OCI-LY3 (cell line): ENCODE measurements at regions not wholly inside any gene's neighbourhood (a gene's known extent, or its start where the extent isn't known, plus 50 kb on each side); places are given as distances from the start of the nearest gene placed in this dataset.

Experiments used
- H2AFZ ChIP-seq: fragments of 200-600, 300-600 bp; shearing (Covaris generic); 2 replicates; pipeline ENCODE4 v1.6.0; 2014; ENCODE audit warnings: antibody characterized with exemption, low read depth, low read length
- H3K27ac ChIP-seq: fragments of 200-600, 300-600 bp; sonication (generic); 2 replicates; pipeline ENCODE4 v1.5.1; 2014; ENCODE audit warnings: mild to moderate bottlenecking, low read length, moderate library complexity, mixed read lengths
- H3K27me3 ChIP-seq: fragments of 200-600, 300-600 bp; sonication (generic); 2 replicates; pipeline ENCODE4 v1.6.1; 2014; ENCODE audit warnings: low read depth, low read length, mixed read lengths
- H3K36me3 ChIP-seq: fragments of 200-600, 300-600 bp; sonication (generic); replicated peaks from 2 replicates; pipeline ENCODE3; 2014; ENCODE audit warnings: low read depth, low read length, mixed read lengths
- H3K4me1 ChIP-seq: fragments of 300-600, 200-600 bp; sonication (generic); 2 replicates; pipeline ENCODE4 v1.6.1; 2014; ENCODE audit warnings: low read length, mixed read lengths
- H3K4me2 ChIP-seq: fragments of 200-600, 300-600 bp; sonication (generic); 2 replicates; pipeline ENCODE4 v1.6.1; 2014; ENCODE audit warnings: low read length, mixed read lengths
- H3K4me3 ChIP-seq: fragments of 300-600, 200-600 bp; sonication (generic); 2 replicates; pipeline ENCODE4 v1.5.1; 2014; ENCODE audit warnings: antibody characterized with exemption, mild to moderate bottlenecking, low read length, moderate library complexity
- H3K79me2 ChIP-seq: fragments of 300-600, 200-600 bp; shearing (Covaris generic); 2 replicates; pipeline ENCODE4 v1.6.1; 2014; ENCODE audit warnings: mild to moderate bottlenecking, low read length, mixed read lengths
- H3K9ac ChIP-seq: fragments of 300-600, 200-600 bp; shearing (Covaris generic); 2 replicates; pipeline ENCODE4 v1.6.0; 2014; ENCODE audit warnings: mild to moderate bottlenecking, low read length, moderate library complexity
- H3K9me3 ChIP-seq: fragments of 200-600, 300-600 bp; shearing (Covaris generic); 2 replicates; pipeline ENCODE4 v1.6.1; 2014; ENCODE audit warnings: low read length, mixed read lengths; ENCODE audit not compliant: insufficient read depth
- H4K20me1 ChIP-seq: fragments of 200-600, 300-600 bp; sonication (generic); 2 replicates; pipeline ENCODE4 v1.6.1; 2016; ENCODE audit warnings: low read length, mixed read lengths; ENCODE audit not compliant: insufficient read depth
- CTCF ChIP-seq: fragments of 200-600, 300-600 bp; sonication (generic); IDR thresholded peaks from 2 replicates; pipeline ENCODE4 v1.5.1; 2014; ENCODE audit warnings: antibody characterized with exemption, low read length, low read depth
- EZH2phosphoT487 ChIP-seq: fragments of 200-600 bp; shearing (Covaris generic); IDR thresholded peaks from 2 replicates; pipeline ENCODE4 v1.6.1; 2018; ENCODE audit warnings: antibody characterized with exemption, mixed run types, low read depth

- 0 out of 2 replicates have a peak, but pooled peaks cover 4% of the 10 kb centered on the region for H3K27me3 ChIP-seq
- TF ChIP-seq CTCF, result no peak
- TF ChIP-seq EZH2phosphoT487, result no peak
- H3K4me2 ChIP-seq, result no peak overlapping the region
- no peaks in the 10 kb centered on the region for H4K20me1 ChIP-seq
- H3K9ac ChIP-seq, result no peak overlapping the region
- H3K36me3 ChIP-seq, result no peaks in the 10 kb centered on the region
- H3K79me2 ChIP-seq, result no peaks in the 10 kb centered on the region
- no peak overlapping the region for H2AFZ ChIP-seq
- H3K4me1 ChIP-seq, result no peaks in the 10 kb centered on the region
- H3K4me3 ChIP-seq, result no peak overlapping the region
- no peaks in the 10 kb centered on the region for H3K9me3 ChIP-seq
- H3K27ac ChIP-seq, result no peak overlapping the region
Observed at GRCh38 chr10:78929541-78929940, 139.2 kb upstream of the ZMIZ1 start.

GRCh38 chr10:78931321-78932053 is 137.3 kb upstream of the ZMIZ1 start:
- no peaks in the 10 kb centered on the region for H3K36me3 ChIP-seq
- no peaks in the 10 kb centered on the region for H4K20me1 ChIP-seq
- H3K27ac ChIP-seq, result no peak overlapping the region
- no peak overlapping the region for H3K4me3 ChIP-seq
- no peak overlapping the region for H3K9ac ChIP-seq
- no peak for TF ChIP-seq EZH2phosphoT487
- no peak for TF ChIP-seq CTCF
- no peak overlapping the region for H3K4me2 ChIP-seq
- no peaks in the 10 kb centered on the region for H3K79me2 ChIP-seq
- H2AFZ ChIP-seq, result no peak overlapping the region
- no peaks in the 10 kb centered on the region for H3K4me1 ChIP-seq
- H3K27me3 ChIP-seq, result 0 out of 2 replicates have a peak, but pooled peaks cover 4% of the 10 kb centered on the region
- no peaks in the 10 kb centered on the region for H3K9me3 ChIP-seq

GRCh38 chr10:78932054-78932386 is 136.7 kb upstream of the ZMIZ1 start:
- no peak overlapping the region for H3K9ac ChIP-seq
- H3K4me3 ChIP-seq, result no peak overlapping the region
- TF ChIP-seq CTCF, result no peak
- no peak for TF ChIP-seq EZH2phosphoT487
- no peaks in the 10 kb centered on the region for H3K4me1 ChIP-seq
- no peaks in the 10 kb centered on the region for H3K79me2 ChIP-seq
- no peak overlapping the region for H2AFZ ChIP-seq
- H3K4me2 ChIP-seq, result no peak overlapping the region
- no peaks in the 10 kb centered on the region for H3K36me3 ChIP-seq
- no peaks in the 10 kb centered on the region for H4K20me1 ChIP-seq
- no peaks in the 10 kb centered on the region for H3K9me3 ChIP-seq
- no peak overlapping the region for H3K27ac ChIP-seq
- 0 out of 2 replicates have a peak, but pooled peaks cover 4% of the 10 kb centered on the region for H3K27me3 ChIP-seq

GRCh38 chr10:78932861-78933260 is 135.9 kb upstream of the ZMIZ1 start:
- Histone ChIP-seq H4K20me1 (no peaks in the 10 kb centered on the region), H3K27ac (no peak overlapping the region), H3K4me2 (no peak overlapping the region), H2AFZ (no peak overlapping the region), H3K36me3 (no peaks in the 10 kb centered on the region), H3K9ac (no peak overlapping the region), H3K27me3 (0 out of 2 replicates have a peak, but pooled peaks cover 4% of the 10 kb centered on the region), H3K9me3 (no peaks in the 10 kb centered on the region), H3K4me3 (no peak overlapping the region), H3K4me1 (no peaks in the 10 kb centered on the region), H3K79me2 (no peaks in the 10 kb centered on the region)
- TF ChIP-seq CTCF (no peak), EZH2phosphoT487 (no peak)
